HL-60 (cell line): ENCODE measurements at regions not wholly inside any gene's neighbourhood (a gene's known extent, or its start where the extent isn't known, plus 50 kb on each side); places are given as distances from the start of the nearest gene placed in this dataset.

Experiments
- DNase-seq, 2 experiments: peaks; one replicate each; pipeline ENCODE4 v3.0.0-alpha.2; 2010 to 2020; ENCODE audit warnings: low read depth in 1 of 2, low spot score in 1 of 2
- H3K27ac ChIP-seq: fragments of 250-450 bp; sonication (Bioruptor Pico); replicated peaks from 2 replicates; pipeline ENCODE4 v1.5.1; 2020; ENCODE audit warnings: mild to moderate bottlenecking, moderate library complexity
- H3K27me3 ChIP-seq: fragments of 250-450 bp; sonication (Bioruptor Pico); 2 replicates; pipeline ENCODE4 v1.5.1; 2021; ENCODE audit warnings: mild to moderate bottlenecking, moderate library complexity; ENCODE audit not compliant: insufficient read depth, poor library complexity, severe bottlenecking
- H3K4me3 ChIP-seq: replicated peaks from 2 replicates; pipeline ENCODE4 v1.5.1; 2011; ENCODE audit warnings: mild to moderate bottlenecking, control low read depth, low read length; ENCODE audit not compliant: insufficient read depth
- CTCF ChIP-seq: IDR thresholded peaks from one replicate; pipeline ENCODE4 v1.5.1; 2011; ENCODE audit warnings: low read length, control low read depth, inconsistent platforms; ENCODE audit not compliant: insufficient read depth
- GABPA ChIP-seq: IDR thresholded peaks from 2 replicates; pipeline ENCODE4 v1.6.1; 2012; ENCODE audit warnings: low read depth
- POLR2AphosphoS5 ChIP-seq: IDR thresholded peaks from 2 replicates; pipeline ENCODE4 v1.6.1; 2012; ENCODE audit warnings: low read depth
- REST ChIP-seq: IDR thresholded peaks from 2 replicates; pipeline ENCODE4 v1.6.1; 2012; ENCODE audit warnings: low read depth; ENCODE audit not compliant: insufficient replicate concordance
- SPI1 ChIP-seq: IDR thresholded peaks from 2 replicates; pipeline ENCODE4 v1.6.1; 2012; ENCODE audit warnings: low read depth, mild to moderate bottlenecking, borderline replicate concordance

- TF ChIP-seq POLR2AphosphoS5 (no peak), SPI1 (no peak), CTCF (no peak), GABPA (no peak), REST (no peak)
These were observed 116.9 kb upstream of the LRIG3 start for GRCh38 chr12:59036973-59037762.

GRCh38 chr12:59036347-59036746 is 116.0 kb upstream of the LRIG3 start:
- Histone ChIP-seq H3K27ac (no peak overlapping the region), H3K4me3 (no peak overlapping the region), H3K27me3 (no peaks in the 10 kb centered on the region)
- DNase-seq = no peak
- no peak for TF ChIP-seq POLR2AphosphoS5
- no peak for TF ChIP-seq CTCF
- no peak for TF ChIP-seq GABPA
- no peak for TF ChIP-seq REST
- no peak for TF ChIP-seq SPI1

More at GRCh38 chr12:59036973-59037762, 116.9 kb upstream of the LRIG3 start:
- no peak for DNase-seq
- H3K27ac ChIP-seq = no peak overlapping the region
- H3K27me3 ChIP-seq = no peaks in the 10 kb centered on the region
- no peak overlapping the region for H3K4me3 ChIP-seq

DNA sequence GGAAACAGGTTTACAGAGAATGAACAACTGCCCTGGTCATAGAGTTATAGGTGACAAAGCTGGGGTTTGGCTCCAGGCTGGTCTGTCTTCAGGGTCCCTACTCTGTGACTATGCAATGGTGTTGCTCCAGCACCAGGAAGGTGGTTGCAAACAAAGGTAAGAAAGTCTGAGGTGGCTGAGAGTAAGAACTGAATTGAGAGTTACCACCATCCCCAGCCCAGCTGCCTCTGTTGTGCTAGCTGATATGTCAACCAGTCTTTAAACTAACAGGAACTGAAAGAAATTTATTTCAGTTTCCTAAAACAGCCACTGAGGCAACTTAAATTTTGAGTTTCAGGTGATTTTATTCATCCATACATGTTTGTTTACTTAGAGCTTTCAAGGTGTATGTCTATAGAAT is 111.0 kb upstream of the LRIG3 start:
- Histone ChIP-seq H3K4me3 (no peak overlapping the region), H3K27ac (no peak overlapping the region), H3K27me3 (no peaks in the 10 kb centered on the region)
- no peak for DNase-seq
- TF ChIP-seq CTCF (no peak), SPI1 (no peak)

- DNase-seq = no peak
These were observed 110.1 kb upstream of the LRIG3 start for GRCh38 chr12:59030415-59030814.

More at GRCh38 chr12:59030415-59030814, 110.1 kb upstream of the LRIG3 start:
- Histone ChIP-seq H3K27me3 (no peaks in the 10 kb centered on the region), H3K4me3 (no peak overlapping the region), H3K27ac (no peak overlapping the region)
- TF ChIP-seq GABPA (no peak), SPI1 (no peak), POLR2AphosphoS5 (no peak), CTCF (no peak), REST (no peak)
